ENCODE measurements at regions not wholly inside any gene's neighbourhood (a gene's known extent, or its start where the extent isn't known, plus 50 kb on each side); places are given as distances from the start of the nearest gene placed in this dataset.

DNA sequence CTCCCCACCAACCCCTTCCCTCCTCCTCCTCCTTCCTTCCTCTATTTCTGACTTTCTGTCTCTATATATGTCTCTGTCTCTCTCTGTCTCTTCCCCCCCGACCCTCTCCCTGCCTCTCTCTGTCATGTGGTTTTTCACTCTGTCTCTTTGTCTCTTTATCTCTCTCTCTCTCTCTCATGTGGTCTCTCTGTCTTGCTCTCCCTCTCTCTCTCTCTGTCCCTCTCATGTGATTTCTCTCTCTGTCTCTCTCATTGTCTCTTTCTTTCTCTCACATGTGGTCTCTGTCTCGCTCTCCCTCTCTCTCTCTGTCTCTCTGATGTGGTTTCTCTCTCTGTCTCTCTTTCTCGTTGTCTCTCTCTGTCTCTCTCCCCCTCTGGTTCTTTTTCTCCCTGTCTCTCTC lies 59.3 kb downstream of the PHETA1 start (continued):
- no peak for TF ChIP-seq E2F6 (IDR thresholded peaks at IDR 0.05)
- no peak for TF ChIP-seq RBBP5 (IDR thresholded peaks at IDR 0.05; ENCODE audit: borderline replicate concordance, low read depth, low read length)
- TF ChIP-seq, protein P1, sequence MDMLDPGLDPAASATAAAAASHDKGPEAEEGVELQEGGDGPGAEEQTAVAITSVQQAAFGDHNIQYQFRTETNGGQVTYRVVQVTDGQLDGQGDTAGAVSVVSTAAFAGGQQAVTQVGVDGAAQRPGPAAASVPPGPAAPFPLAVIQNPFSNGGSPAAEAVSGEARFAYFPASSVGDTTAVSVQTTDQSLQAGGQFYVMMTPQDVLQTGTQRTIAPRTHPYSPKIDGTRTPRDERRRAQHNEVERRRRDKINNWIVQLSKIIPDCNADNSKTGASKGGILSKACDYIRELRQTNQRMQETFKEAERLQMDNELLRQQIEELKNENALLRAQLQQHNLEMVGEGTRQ (IDR thresholded peaks at IDR 0.05; ENCODE audit: low read length) = no peak
- TF ChIP-seq BACH1 (IDR thresholded peaks at IDR 0.05; ENCODE audit: low read length) = no peak
- no peak for TF ChIP-seq CEBPB (IDR thresholded peaks at IDR 0.05; ENCODE audit: low read depth, low read length)
